ENCODE measurements at regions not wholly inside any gene's neighbourhood (a gene's known extent, or its start where the extent isn't known, plus 50 kb on each side); places are given as distances from the start of the nearest gene placed in this dataset.
"Not testable (repeated sequence)": the region's sequence is repeated elsewhere in the genome, so short reads cannot be mapped to it uniquely, and the experiment has no call there.

DNA sequence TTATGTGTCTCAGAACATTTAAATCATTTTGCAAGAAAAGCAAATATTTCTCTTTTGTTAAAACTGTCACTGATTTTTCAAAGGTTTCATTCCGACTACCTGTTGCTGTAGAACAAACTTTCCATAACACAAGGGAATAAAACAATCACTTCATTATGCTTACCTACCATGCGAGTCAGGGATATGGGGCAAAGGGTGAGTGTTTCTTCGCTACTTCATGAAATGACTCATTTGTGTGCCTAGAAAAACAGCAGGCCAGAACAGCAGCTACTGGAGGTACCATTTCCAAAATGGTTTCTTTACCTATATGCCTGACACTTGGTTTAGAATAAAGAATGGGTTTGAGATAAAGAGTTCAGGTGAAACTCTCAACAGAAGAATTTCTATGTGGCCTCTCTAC is 712.5 kb downstream of the PLOD2 start:
- DNase-seq (ENCODE audit: insufficient read length, low spot score) (no peak), FAIRE-seq (no peak)
- no peak for TF ChIP-seq PAX5 (IDR thresholded peaks at IDR 0.05; ENCODE audit: insufficient read depth, low read length, severe bottlenecking)
- no peak for TF ChIP-seq SPI1 (IDR thresholded peaks at IDR 0.05; ENCODE audit: low read depth, low read length)
- TF ChIP-seq POLR2A (IDR thresholded peaks at IDR 0.05; ENCODE audit: low read depth, low read length): no peak
- no peak for TF ChIP-seq POU2F2 (IDR thresholded peaks at IDR 0.05; ENCODE audit: low read depth, low read length)
- no peak for TF ChIP-seq TAF1 (IDR thresholded peaks at IDR 0.05; ENCODE audit: low read depth, low read length)
- TF ChIP-seq POLR2AphosphoS5 (IDR thresholded peaks at IDR 0.05; ENCODE audit: low read depth, low read length): no peak

GRCh38 chr3:145450018-145450682 is 710.8 kb downstream of the PLOD2 start:
- DNase-seq (ENCODE audit: insufficient read length, low spot score) (no peak), FAIRE-seq (no peak)
- TF ChIP-seq TAF1 (IDR thresholded peaks at IDR 0.05; ENCODE audit: low read depth, low read length) (no peak), POU2F2 (IDR thresholded peaks at IDR 0.05; ENCODE audit: low read depth, low read length) (no peak), POLR2AphosphoS5 (IDR thresholded peaks at IDR 0.05; ENCODE audit: low read depth, low read length) (no peak), POLR2A (IDR thresholded peaks at IDR 0.05; ENCODE audit: low read depth, low read length) (no peak), PAX5 (IDR thresholded peaks at IDR 0.05; ENCODE audit: insufficient read depth, low read length, severe bottlenecking) (no peak), SPI1 (IDR thresholded peaks at IDR 0.05; ENCODE audit: low read depth, low read length) (no peak)

- TF ChIP-seq POU2F2 (IDR thresholded peaks at IDR 0.05; ENCODE audit: low read depth, low read length) (no peak), POLR2AphosphoS5 (IDR thresholded peaks at IDR 0.05; ENCODE audit: low read depth, low read length) (no peak), SPI1 (IDR thresholded peaks at IDR 0.05; ENCODE audit: low read depth, low read length) (no peak), POLR2A (IDR thresholded peaks at IDR 0.05; ENCODE audit: low read depth, low read length) (no peak), TAF1 (IDR thresholded peaks at IDR 0.05; ENCODE audit: low read depth, low read length) (no peak), PAX5 (IDR thresholded peaks at IDR 0.05; ENCODE audit: insufficient read depth, low read length, severe bottlenecking) (no peak)
- no peak for FAIRE-seq
- no peak for DNase-seq (ENCODE audit: insufficient read length, low spot score)
Measured at GRCh38 chr3:145457825-145458552, 703.0 kb downstream of the PLOD2 start.

GRCh38 chr3:145459681-145460080 is 701.3 kb downstream of the PLOD2 start:
- DNase-seq (ENCODE audit: insufficient read length, low spot score); FAIRE-seq: not testable (repeated sequence)

GRCh38 chr3:145471976-145472375 is 689.0 kb downstream of the PLOD2 start:
- TF ChIP-seq SPI1 (IDR thresholded peaks at IDR 0.05; ENCODE audit: low read depth, low read length) (no peak), POLR2A (IDR thresholded peaks at IDR 0.05; ENCODE audit: low read depth, low read length) (no peak), POLR2AphosphoS5 (IDR thresholded peaks at IDR 0.05; ENCODE audit: low read depth, low read length) (no peak), POU2F2 (IDR thresholded peaks at IDR 0.05; ENCODE audit: low read depth, low read length) (no peak), PAX5 (IDR thresholded peaks at IDR 0.05; ENCODE audit: insufficient read depth, low read length, severe bottlenecking) (no peak), TAF1 (IDR thresholded peaks at IDR 0.05; ENCODE audit: low read depth, low read length) (no peak)
- no peak for FAIRE-seq
- DNase-seq (ENCODE audit: insufficient read length, low spot score): no peak

DNA sequence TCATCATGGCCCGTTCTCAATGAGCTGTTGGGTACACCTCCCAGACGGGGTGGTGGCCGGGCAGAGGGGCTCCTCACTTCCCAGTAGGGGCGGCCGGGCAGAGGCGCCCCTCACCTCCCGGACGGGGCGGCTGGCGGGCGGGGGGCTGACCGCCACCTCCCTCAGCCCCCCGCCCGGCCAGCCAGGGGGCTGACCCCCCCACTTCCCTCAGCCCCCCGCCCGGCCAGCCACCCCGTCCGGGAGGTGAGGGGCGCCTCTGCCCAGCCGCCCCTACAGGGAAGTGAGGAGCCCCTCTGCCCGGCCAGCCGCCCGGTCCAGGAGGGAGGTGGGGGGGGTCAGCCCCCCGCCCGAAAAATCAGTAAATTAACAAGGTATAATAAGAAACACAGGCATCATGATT is 678.2 kb downstream of the PLOD2 start:
- DNase-seq (ENCODE audit: insufficient read length, low spot score); FAIRE-seq: not testable (repeated sequence)

DNA sequence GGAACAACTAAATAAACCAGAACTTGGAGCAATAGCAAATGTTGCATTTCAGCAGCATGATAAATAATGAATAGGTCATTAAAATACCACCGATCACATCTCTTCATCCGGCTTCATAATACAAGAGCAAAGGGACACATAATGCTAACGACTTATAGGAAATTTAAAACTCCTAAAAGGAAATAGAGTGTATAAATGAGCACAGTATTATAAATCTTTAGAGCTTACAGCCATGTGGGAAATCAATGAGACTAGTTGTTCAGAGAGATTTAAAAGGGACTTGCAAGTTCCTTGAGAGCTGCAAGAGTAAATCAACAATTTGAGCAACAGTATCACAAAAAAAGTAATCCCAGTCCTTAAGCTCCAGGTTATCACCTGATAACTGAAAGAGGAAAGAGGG is 677.0 kb downstream of the PLOD2 start:
- FAIRE-seq (no peak), DNase-seq (ENCODE audit: insufficient read length, low spot score) (no peak)
- TF ChIP-seq POU2F2 (IDR thresholded peaks at IDR 0.05; ENCODE audit: low read depth, low read length) (no peak), PAX5 (IDR thresholded peaks at IDR 0.05; ENCODE audit: insufficient read depth, low read length, severe bottlenecking) (no peak), POLR2AphosphoS5 (IDR thresholded peaks at IDR 0.05; ENCODE audit: low read depth, low read length) (no peak), TAF1 (IDR thresholded peaks at IDR 0.05; ENCODE audit: low read depth, low read length) (no peak), POLR2A (IDR thresholded peaks at IDR 0.05; ENCODE audit: low read depth, low read length) (no peak), SPI1 (IDR thresholded peaks at IDR 0.05; ENCODE audit: low read depth, low read length) (no peak)

DNA sequence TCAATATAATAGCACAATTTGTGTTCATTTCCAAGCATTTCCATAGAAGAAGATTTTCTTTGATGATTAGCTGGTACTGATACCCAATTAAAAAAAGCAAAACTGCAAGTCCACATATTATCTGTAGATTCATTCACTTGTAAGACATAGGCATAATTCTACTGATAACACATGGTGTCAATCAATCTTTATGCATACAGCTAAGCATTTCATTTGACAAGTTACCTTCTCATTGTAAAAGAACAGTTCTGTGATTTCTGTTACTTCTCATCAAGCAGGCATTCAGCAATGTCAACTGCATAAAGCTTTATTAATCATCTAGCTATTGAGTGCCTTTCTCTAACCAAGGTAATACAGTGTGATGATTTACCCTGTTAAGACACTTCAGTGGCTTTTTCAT is 672.0 kb downstream of the PLOD2 start:
- no peak for FAIRE-seq

DNA sequence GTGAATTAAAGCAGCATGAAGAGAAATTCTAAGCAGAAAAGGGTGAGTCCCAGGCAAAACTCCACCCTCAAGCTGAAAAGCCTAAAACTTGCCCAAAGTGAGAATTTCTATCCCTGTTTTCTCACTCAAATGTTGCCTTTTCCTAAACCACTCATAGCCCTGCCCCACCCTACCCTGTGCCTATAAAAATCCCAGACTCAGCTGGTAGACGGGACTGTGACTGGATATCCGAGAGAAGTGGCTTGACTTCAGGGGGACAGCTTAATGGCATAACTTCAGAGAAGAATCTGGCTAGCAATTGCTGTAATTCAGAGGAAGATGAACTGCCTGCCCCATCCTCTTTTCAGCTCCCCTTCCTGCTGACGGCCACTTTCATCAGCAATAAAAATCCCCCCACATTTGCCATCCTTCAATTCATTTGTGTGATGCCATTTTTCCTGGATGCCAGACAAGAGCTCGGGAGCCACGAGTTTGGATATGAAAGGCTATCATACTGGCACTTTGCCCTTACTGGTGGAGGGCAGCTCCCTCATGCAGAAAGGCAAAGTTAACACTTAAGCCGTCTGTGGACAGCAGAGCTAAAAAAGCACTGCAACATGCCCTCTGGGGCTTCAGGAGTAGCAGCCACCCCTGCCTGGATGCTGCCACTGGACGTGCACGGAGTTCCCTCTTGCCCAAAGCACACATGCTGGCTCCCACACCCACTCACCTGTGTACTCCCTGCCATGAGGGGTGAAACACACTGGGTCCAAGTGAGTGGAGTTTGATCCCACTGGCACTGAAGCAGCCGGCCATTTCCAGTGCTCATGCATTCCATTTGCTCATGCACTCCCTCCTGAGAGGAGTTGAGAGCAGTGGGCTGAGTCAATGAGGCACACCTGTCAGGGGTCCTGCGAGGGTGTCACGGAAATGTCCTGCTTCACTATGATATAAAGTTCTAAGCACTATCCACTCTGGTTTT is 670.6 kb downstream of the PLOD2 start:
- TF ChIP-seq POLR2AphosphoS5 (IDR thresholded peaks at IDR 0.05; ENCODE audit: low read depth, low read length): no peak
- TF ChIP-seq POU2F2 (IDR thresholded peaks at IDR 0.05; ENCODE audit: low read depth, low read length): no peak
- TF ChIP-seq TAF1 (IDR thresholded peaks at IDR 0.05; ENCODE audit: low read depth, low read length): no peak
- TF ChIP-seq SPI1 (IDR thresholded peaks at IDR 0.05; ENCODE audit: low read depth, low read length): no peak
- no peak for TF ChIP-seq PAX5 (IDR thresholded peaks at IDR 0.05; ENCODE audit: insufficient read depth, low read length, severe bottlenecking)
- DNase-seq (ENCODE audit: insufficient read length, low spot score) (no peak), FAIRE-seq (no peak)

More for the DNA sequence above, 672.0 kb downstream of the PLOD2 start:
- no peak for DNase-seq (ENCODE audit: insufficient read length, low spot score)
- TF ChIP-seq SPI1 (IDR thresholded peaks at IDR 0.05; ENCODE audit: low read depth, low read length): no peak
- no peak for TF ChIP-seq TAF1 (IDR thresholded peaks at IDR 0.05; ENCODE audit: low read depth, low read length)
- no peak for TF ChIP-seq PAX5 (IDR thresholded peaks at IDR 0.05; ENCODE audit: insufficient read depth, low read length, severe bottlenecking)
- no peak for TF ChIP-seq POU2F2 (IDR thresholded peaks at IDR 0.05; ENCODE audit: low read depth, low read length)
- no peak for TF ChIP-seq POLR2A (IDR thresholded peaks at IDR 0.05; ENCODE audit: low read depth, low read length)
- no peak for TF ChIP-seq POLR2AphosphoS5 (IDR thresholded peaks at IDR 0.05; ENCODE audit: low read depth, low read length)

Measured in GM12891 (cell line).